Activated CD8-positive, alpha-beta memory T cell treated with anti-CD3 and anti-CD28 coated beads, Interleukin-2, amount 10 ng/mL, durations not matched to agents 7 days and 5 days (primary cell): ENCODE measurements at regions not wholly inside any gene's neighbourhood (a gene's known extent, or its start where the extent isn't known, plus 50 kb on each side); places are given as distances from the start of the nearest gene placed in this dataset.

ENCODE experiments used
- ATAC-seq: fragments of 150-1000 bp; cut with Tn5 transposase; one replicate; pipeline ENCODE4 v1.10.0; 2021; ENCODE audit warnings: moderate library complexity
- CTCF ChIA-PET: fragments of 350-600 bp; sonication (Branson Sonifier 250); formaldehyde crosslinking; loops from one replicate; lab custom pipeline; 2021; ENCODE audit warnings: antibody characterized with exemption; lab: Charles Lee
- DNase-seq: peaks from one replicate; pipeline ENCODE4 v3.0.0-alpha.2; 2020
- H3K27ac Mint-ChIP-seq: one replicate; pipeline ENCODE4 v1.8.0; 2021; ENCODE audit warnings: mild to moderate bottlenecking, mixed read lengths
- H3K27me3 Mint-ChIP-seq: one replicate; pipeline ENCODE4 v1.8.0; 2021; ENCODE audit warnings: mixed read lengths
- H3K36me3 Mint-ChIP-seq: one replicate; pipeline ENCODE4 v1.8.0; 2021; ENCODE audit warnings: mild to moderate bottlenecking, mixed read lengths
- H3K4me1 Mint-ChIP-seq: one replicate; pipeline ENCODE4 v1.8.0; 2021; ENCODE audit warnings: mixed read lengths
- H3K4me3 Mint-ChIP-seq: one replicate; pipeline ENCODE4 v1.8.0; 2021; ENCODE audit warnings: mild to moderate bottlenecking, moderate library complexity, mixed read lengths
- H3K9me3 Mint-ChIP-seq: one replicate; pipeline ENCODE4 v1.8.0; 2022; ENCODE audit warnings: low read depth, mixed read lengths

GRCh38 chr2:215626063-215626462 is 190.2 kb upstream of the FN1 start:
- no peak overlapping the region for H3K4me3 Mint-ChIP-seq
- H3K4me1 Mint-ChIP-seq: no peaks in the 10 kb centered on the region
- DNase-seq: no peak
- no peak overlapping the region for H3K27ac Mint-ChIP-seq
- CTCF ChIA-PET: no interaction called here
- H3K9me3 Mint-ChIP-seq: no peaks in the 10 kb centered on the region
- H3K27me3 Mint-ChIP-seq: no peaks in the 10 kb centered on the region
- ATAC-seq: no peak
- H3K36me3 Mint-ChIP-seq: no peaks in the 10 kb centered on the region

- Mint-ChIP-seq H3K9me3 (no peaks in the 10 kb centered on the region), H3K27me3 (peaks cover 6% of the 10 kb centered on the region), H3K4me1 (no peaks in the 10 kb centered on the region), H3K4me3 (no peak overlapping the region), H3K27ac (no peak overlapping the region), H3K36me3 (no peaks in the 10 kb centered on the region)
- DNase-seq: no peak
- CTCF ChIA-PET: no interaction called here
- no peak for ATAC-seq
Observed at GRCh38 chr2:215625207-215625606, 189.3 kb upstream of the FN1 start.

GRCh38 chr2:215624423-215624829 is 188.6 kb upstream of the FN1 start:
- Mint-ChIP-seq H3K9me3 (no peaks in the 10 kb centered on the region), H3K27ac (no peak overlapping the region), H3K4me3 (no peak overlapping the region), H3K4me1 (peaks cover 2% of the 10 kb centered on the region), H3K36me3 (no peaks in the 10 kb centered on the region), H3K27me3 (peaks cover 14% of the 10 kb centered on the region)
- CTCF ChIA-PET: no interaction called here
- DNase-seq (no peak), ATAC-seq (no peak)

- peaks cover 20% of the 10 kb centered on the region for H3K27me3 Mint-ChIP-seq
- ATAC-seq: no peak
Observed at GRCh38 chr2:215622837-215623236, 187.0 kb upstream of the FN1 start.

GRCh38 chr2:215621381-215621780 is 185.5 kb upstream of the FN1 start:
- Mint-ChIP-seq H3K27me3 (peaks cover 20% of the 10 kb centered on the region), H3K27ac (no peak overlapping the region), H3K4me3 (no peak overlapping the region), H3K9me3 (no peaks in the 10 kb centered on the region), H3K36me3 (no peaks in the 10 kb centered on the region), H3K4me1 (peaks cover 2% of the 10 kb centered on the region)
- DNase-seq (no peak), ATAC-seq (no peak)
- CTCF ChIA-PET: no interaction called here

More at GRCh38 chr2:215622837-215623236, 187.0 kb upstream of the FN1 start:
- CTCF ChIA-PET: no interaction called here
- H3K9me3 Mint-ChIP-seq: no peaks in the 10 kb centered on the region
- H3K4me3 Mint-ChIP-seq: no peak overlapping the region
- no peaks in the 10 kb centered on the region for H3K36me3 Mint-ChIP-seq
- H3K27ac Mint-ChIP-seq: no peak overlapping the region
- H3K4me1 Mint-ChIP-seq: peaks cover 2% of the 10 kb centered on the region
- DNase-seq: no peak

GRCh38 chr2:215620528-215620927 is 184.7 kb upstream of the FN1 start:
- Mint-ChIP-seq H3K27me3 (peaks cover 20% of the 10 kb centered on the region), H3K4me1 (peaks cover 2% of the 10 kb centered on the region), H3K9me3 (no peaks in the 10 kb centered on the region), H3K36me3 (no peaks in the 10 kb centered on the region), H3K27ac (no peak overlapping the region), H3K4me3 (no peak overlapping the region)
- CTCF ChIA-PET: no interaction called here
- DNase-seq (no peak), ATAC-seq (no peak)

GRCh38 chr2:215619989-215620388 is 184.1 kb upstream of the FN1 start:
- no peak for DNase-seq
- no peaks in the 10 kb centered on the region for H3K36me3 Mint-ChIP-seq
- CTCF ChIA-PET: no interaction called here
- no peak for ATAC-seq
- no peak overlapping the region for H3K4me3 Mint-ChIP-seq
- peaks cover 20% of the 10 kb centered on the region for H3K27me3 Mint-ChIP-seq
- H3K27ac Mint-ChIP-seq: no peak overlapping the region
- peaks cover 2% of the 10 kb centered on the region for H3K4me1 Mint-ChIP-seq
- no peaks in the 10 kb centered on the region for H3K9me3 Mint-ChIP-seq

GRCh38 chr2:215619022-215619958 is 183.4 kb upstream of the FN1 start:
- DNase-seq (no peak), ATAC-seq (no peak)
- Mint-ChIP-seq H3K4me1 (peaks cover 2% of the 10 kb centered on the region), H3K4me3 (no peak overlapping the region), H3K9me3 (no peaks in the 10 kb centered on the region), H3K27ac (no peak overlapping the region), H3K27me3 (peaks cover 20% of the 10 kb centered on the region), H3K36me3 (no peaks in the 10 kb centered on the region)
- CTCF ChIA-PET: no interaction called here

- H3K27me3 Mint-ChIP-seq: peaks cover 20% of the 10 kb centered on the region
- no peaks in the 10 kb centered on the region for H3K36me3 Mint-ChIP-seq
- peaks cover 2% of the 10 kb centered on the region for H3K4me1 Mint-ChIP-seq
- DNase-seq: no peak
- H3K4me3 Mint-ChIP-seq: no peak overlapping the region
- no peak overlapping the region for H3K27ac Mint-ChIP-seq
- H3K9me3 Mint-ChIP-seq: no peaks in the 10 kb centered on the region
- CTCF ChIA-PET: no interaction called here
- ATAC-seq: no peak
Observed at GRCh38 chr2:215618145-215618544, 182.3 kb upstream of the FN1 start.

- no peaks in the 10 kb centered on the region for H3K9me3 Mint-ChIP-seq
- DNase-seq: no peak
- H3K4me3 Mint-ChIP-seq: no peak overlapping the region
Observed at GRCh38 chr2:215617060-215617824, 181.4 kb upstream of the FN1 start.

GRCh38 chr2:215615803-215616174 is 179.9 kb upstream of the FN1 start:
- CTCF ChIA-PET: no interaction called here
- H3K27ac Mint-ChIP-seq: no peak overlapping the region
- H3K36me3 Mint-ChIP-seq: no peaks in the 10 kb centered on the region
- H3K4me1 Mint-ChIP-seq: peaks cover 2% of the 10 kb centered on the region
- no peaks in the 10 kb centered on the region for H3K9me3 Mint-ChIP-seq
- DNase-seq (no peak), ATAC-seq (no peak)
- no peak overlapping the region for H3K4me3 Mint-ChIP-seq
- peaks cover 19% of the 10 kb centered on the region for H3K27me3 Mint-ChIP-seq

More at GRCh38 chr2:215617060-215617824, 181.4 kb upstream of the FN1 start:
- CTCF ChIA-PET: no interaction called here
- H3K27me3 Mint-ChIP-seq: peaks cover 20% of the 10 kb centered on the region
- no peak for ATAC-seq
- H3K27ac Mint-ChIP-seq: no peak overlapping the region
- peaks cover 2% of the 10 kb centered on the region for H3K4me1 Mint-ChIP-seq
- H3K36me3 Mint-ChIP-seq: no peaks in the 10 kb centered on the region

GRCh38 chr2:215615067-215615802 is 179.4 kb upstream of the FN1 start:
- DNase-seq (no peak), ATAC-seq (no peak)
- CTCF ChIA-PET: no interaction called here
- H3K27ac Mint-ChIP-seq: no peak overlapping the region
- H3K4me1 Mint-ChIP-seq: peaks cover 2% of the 10 kb centered on the region
- no peaks in the 10 kb centered on the region for H3K9me3 Mint-ChIP-seq
- peaks cover 14% of the 10 kb centered on the region for H3K27me3 Mint-ChIP-seq
- no peak overlapping the region for H3K4me3 Mint-ChIP-seq
- H3K36me3 Mint-ChIP-seq: no peaks in the 10 kb centered on the region

- Mint-ChIP-seq H3K4me3 (no peak overlapping the region), H3K36me3 (no peaks in the 10 kb centered on the region), H3K4me1 (no peaks in the 10 kb centered on the region), H3K27me3 (peaks cover 5% of the 10 kb centered on the region), H3K27ac (no peak overlapping the region), H3K9me3 (no peaks in the 10 kb centered on the region)
- CTCF ChIA-PET: no interaction called here
- ATAC-seq (no peak), DNase-seq (no peak)
Observed at GRCh38 chr2:215614296-215614695, 178.4 kb upstream of the FN1 start.
